ENCODE measurements at regions not wholly inside any gene's neighbourhood (a gene's known extent, or its start where the extent isn't known, plus 50 kb on each side); places are given as distances from the start of the nearest gene placed in this dataset.

GRCh38 chr15:26259581-26259980 lies 396.5 kb upstream of the ATP10A start:
- no peak for TF ChIP-seq CTCF (IDR thresholded peaks at IDR 0.05; ENCODE audit: low read depth, low read length)
- no peak for TF ChIP-seq EZH2phosphoT487 (IDR thresholded peaks at IDR 0.05; ENCODE audit: low read depth)

Data from OCI-LY3 (cell line).